ENCODE measurements at regions not wholly inside any gene's neighbourhood (a gene's known extent, or its start where the extent isn't known, plus 50 kb on each side); places are given as distances from the start of the nearest gene placed in this dataset.
"Not testable (repeated sequence)": the region's sequence is repeated elsewhere in the genome, so short reads cannot be mapped to it uniquely, and the experiment has no call there.

DNA sequence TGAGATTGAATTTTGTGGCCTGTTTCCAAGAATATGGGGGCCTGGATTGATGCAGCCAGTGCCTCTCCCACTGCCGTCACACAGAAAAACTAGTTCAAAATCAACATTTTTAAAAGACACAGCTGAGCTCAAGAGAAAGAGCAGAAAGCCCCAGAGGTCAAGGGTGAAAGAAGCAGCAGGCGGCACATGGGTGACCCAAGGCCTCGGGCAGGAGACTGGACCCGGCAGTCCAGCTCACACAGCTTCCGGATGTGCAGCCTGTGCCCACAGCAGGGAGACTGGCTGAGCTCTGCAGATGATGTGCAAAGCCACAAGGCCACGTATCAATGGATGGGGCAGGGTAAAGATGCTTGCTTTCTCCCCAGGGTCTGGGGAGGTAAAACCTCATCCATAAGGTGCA lies 50.4 kb upstream of the RNF32 start:
- DNase-seq (ENCODE audit: low read depth in 2 of 2), result no peak

DNA sequence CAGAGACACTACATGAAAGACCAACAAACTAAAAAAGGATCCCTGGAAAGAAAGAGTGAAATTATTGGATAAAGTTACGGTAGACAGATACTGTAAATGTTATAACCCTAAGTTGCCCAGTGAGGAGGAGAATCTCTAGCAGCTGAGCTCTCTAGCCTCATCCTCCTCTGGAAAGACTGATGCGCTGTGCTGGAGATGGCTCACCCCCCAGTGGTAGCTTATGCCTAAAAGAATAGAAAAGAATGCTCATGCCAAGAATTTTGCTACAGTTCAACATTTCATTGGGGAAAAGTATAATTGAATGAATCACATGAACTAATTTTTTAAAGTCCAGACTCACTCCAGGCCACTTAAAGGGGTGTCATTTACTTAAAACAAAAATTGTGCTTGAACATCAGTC lies 50.8 kb upstream of the RNF32 start:
- DNase-seq (ENCODE audit: low read depth in 2 of 2), result no peak

DNA sequence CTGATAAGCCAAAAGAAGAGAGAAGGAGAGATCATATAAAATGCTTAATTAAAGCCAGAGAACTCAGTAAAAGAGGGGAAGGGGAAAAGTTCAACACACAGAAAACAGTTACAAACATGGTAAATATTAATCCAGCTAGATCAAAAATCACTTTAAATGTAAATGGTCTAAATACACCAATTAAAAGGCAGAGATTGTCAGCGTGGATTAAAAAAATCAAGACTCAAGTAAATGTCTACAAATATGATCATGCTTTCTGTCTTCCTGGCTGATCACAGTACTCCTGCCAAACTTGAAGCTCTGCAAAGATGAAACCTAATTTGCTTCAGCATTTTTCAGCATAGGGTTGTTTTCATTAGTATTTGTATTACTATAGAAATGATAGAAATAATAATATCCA lies 54.6 kb upstream of the RNF32 start:
- no peak for DNase-seq (ENCODE audit: low read depth in 2 of 2)

DNA sequence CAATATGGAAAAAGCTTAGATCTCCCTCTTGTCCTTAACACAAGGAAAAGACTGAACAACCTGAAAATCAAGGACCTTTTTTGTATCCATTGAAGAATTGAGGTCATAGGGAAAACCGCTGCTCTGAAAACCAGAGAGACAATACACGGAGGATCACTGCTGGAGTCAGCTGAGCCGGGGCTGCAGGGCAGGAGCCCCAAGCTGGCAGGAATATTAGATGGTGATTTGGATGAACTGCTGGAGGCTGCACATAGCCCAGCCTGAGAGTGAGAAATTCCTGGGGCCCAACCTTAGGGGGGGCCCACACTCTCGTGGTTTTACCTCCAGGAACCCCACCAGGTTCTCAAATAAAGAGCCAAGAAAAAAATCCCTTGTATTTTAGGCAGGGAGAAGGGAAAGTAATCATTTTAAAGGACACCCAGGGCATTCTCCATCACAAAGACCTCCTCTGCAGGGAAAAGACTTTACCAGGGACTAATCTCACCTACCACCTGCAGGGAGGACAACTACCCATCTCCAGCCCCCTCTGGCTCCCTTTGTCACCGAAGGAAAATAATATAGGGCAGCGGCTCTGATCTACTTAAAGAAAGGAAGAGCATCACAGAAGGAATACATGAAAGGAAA lies 55.4 kb upstream of the RNF32 start:
- no peak for DNase-seq (ENCODE audit: low read depth in 2 of 2)

DNA sequence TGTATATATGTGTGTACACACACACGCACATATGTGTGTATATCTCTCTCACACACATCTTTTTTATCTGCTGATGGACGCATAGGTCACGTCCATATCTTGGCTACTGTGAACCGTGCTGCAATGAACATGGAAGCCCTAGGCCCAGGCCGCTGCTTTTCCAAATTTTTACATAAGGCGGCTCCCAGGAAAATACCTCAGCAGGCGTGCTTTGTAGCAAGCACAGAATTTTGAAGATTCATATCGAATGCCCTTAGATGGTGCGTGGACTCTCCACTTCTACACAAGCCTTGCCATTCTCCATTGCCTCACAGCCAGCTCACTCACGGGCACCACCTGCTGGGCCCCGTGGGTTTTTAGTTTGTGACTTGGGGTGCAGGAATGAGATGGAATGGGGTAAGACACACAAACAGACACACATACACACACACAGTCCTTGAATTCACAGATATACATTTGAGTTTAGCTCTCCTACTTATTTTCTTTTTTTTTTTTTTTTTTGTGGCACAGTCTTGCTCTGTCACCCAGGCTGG lies 57.9 kb upstream of the RNF32 start:
- DNase-seq (ENCODE audit: low read depth in 2 of 2), result no peak

DNA sequence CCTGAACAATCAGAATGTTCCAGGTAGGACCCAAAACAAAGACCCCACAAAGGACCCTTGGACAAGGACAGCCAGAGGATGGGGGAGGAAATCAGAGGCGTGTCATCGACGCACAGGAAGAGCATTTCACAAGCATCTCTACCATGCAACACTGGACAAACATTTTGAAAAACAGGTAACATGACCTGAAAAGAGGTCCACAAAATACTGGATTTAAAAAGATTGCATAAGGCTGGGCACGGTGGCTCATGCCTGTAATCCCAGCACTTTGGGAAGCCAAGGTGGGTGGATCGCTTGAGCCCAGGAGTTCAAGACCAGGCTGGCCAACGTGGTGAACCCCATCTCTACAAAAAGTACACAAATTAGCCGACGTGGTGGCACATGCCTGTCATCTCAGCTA lies 60.5 kb upstream of the RNF32 start:
- no peak for DNase-seq (ENCODE audit: low read depth in 2 of 2)

DNA sequence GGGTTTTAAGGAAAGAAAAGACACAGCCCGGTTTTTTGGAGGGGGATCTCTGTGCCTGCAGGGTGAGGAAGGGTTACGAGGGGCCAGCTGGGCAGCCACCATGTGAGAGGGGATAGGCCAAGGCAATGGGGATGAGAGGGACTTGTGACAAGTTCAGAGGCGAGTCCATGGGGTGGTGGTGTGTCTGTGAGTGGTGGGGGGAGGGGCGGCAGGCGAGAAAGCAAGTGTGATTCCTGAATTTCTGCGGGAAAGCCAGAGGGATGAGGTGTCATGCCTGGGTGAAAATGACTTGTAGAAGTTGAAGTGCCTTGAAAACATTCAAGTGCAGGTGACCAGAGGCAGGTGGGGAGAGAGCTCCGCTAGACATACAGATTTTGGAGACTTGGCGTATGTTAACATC lies 61.0 kb upstream of the RNF32 start:
- no peak for DNase-seq (ENCODE audit: low read depth in 2 of 2)

DNA sequence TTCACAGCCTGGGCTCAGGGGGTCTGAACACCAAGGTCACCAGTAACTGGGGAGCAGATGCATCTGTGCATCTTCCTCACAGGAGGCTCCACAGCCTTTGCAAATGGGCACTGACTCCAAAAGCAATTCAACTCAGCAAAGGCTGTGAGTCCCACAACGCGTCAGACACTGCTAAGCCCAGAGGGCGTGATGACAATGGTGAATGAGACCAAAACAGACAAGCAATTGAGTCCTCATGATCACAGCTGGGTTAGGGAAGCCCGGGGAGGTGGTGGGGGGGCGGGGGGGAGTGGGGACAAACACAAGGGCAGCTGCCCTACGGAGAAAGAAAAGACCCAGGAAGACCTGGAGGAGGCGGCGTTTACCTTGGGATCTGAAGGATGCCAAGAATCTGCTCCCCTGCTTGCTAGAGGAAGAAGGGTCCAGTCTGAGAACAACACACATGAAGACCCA lies 61.6 kb upstream of the RNF32 start:
- no peak for DNase-seq (ENCODE audit: low read depth in 2 of 2)

DNA sequence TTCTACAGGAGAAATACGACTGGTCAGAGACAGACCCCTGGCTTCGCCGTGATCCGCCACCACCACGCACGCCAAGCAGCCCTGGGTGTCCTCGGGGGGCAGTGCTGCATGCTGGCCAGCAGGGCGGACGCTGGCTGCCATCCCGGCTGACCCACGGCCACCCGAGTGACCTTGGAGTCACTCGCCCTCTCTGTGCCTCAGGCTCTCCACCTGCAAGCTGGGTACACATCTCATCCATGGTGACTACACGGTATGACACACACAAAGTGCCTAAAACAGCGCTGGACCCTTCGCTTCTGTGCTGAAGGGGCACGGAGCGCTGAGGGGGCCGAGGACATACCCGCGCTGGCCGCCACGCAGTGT lies 62.0 kb upstream of the RNF32 start:
- no peak for DNase-seq (ENCODE audit: low read depth in 2 of 2)

DNA sequence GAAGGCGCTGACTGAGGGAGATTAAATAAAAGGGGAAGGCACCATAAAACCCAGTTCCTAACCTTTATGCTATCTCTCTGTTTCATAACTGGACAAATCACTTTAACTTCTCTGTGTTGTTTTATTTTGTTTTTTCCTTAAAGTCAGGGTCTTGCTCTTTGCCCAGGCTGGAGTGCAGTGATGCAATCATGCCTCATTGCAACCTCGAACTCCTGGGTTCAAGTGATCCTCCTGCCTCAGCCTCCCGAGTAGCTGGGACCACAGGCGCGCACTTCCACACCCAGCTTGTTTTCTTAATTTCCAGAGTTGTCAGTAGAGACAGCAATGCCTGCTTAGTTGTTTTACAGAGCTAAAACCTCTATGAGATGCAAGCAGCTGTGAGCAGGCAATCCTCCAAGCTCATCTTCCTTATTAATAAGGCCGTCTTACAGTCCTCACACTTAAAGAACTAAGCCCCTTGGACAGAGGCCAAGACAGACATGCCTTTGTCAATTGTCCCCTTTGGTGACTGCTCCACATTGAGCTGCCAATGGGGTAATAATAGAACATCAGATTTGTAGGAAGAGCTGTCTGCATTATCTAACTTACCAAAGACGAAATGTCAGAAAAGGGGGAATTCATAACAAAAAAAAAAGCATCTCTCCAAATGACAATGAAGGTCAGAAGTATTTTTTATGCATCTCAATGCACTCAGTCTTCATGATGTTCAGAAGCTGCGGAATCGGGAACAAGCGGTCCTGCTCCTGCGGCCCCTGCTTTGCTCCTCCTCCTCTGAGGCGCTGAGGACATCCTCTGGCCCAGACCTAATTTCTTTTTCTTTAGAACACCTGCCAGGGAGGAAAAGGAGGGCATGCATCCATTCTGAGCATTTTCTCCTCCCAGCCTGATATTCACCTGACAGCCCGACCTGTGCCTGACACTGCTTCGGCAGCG lies 62.7 kb upstream of the RNF32 start:
- no peak for DNase-seq (ENCODE audit: low read depth in 2 of 2)

DNA sequence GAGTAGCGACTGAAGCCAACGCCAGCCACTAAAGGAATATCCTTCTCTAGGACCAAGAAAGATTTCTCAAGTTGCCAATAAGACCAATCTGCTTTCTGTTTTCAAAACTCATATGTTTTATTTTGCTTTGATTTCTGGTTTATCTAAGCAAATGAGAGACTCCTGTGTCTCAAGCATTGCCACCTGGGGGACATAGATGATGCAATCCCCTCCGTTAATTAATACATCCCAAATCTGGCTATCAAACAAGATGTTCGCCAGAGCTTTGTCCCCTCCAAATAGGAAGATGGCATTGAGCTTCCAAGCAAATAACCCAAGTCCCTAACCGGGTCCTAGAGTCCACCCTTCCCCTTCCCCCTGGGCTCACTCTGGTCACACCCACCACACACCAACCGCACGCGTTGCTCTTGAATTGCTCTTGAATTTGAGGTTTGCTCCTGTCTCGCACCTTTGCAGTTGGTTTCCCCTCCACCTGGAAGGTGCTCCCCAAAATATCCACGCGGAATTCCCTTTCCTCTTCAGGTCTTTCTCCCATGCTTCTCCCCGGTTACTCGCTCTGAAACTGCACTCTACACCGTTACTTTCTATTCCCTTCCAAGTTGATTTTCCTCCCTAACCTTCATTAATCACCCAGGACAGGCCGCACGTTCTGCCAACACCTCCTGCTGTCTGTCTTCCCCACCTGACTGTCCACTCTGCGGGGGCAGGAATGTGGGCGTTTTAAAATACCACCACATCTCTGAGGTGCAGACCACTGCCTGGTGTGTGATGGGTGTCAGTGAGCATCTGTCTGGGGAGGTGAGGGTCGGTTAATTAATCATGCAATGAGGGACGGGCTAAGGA lies 64.1 kb upstream of the RNF32 start:
- DNase-seq (ENCODE audit: low read depth in 2 of 2), result no peak

DNA sequence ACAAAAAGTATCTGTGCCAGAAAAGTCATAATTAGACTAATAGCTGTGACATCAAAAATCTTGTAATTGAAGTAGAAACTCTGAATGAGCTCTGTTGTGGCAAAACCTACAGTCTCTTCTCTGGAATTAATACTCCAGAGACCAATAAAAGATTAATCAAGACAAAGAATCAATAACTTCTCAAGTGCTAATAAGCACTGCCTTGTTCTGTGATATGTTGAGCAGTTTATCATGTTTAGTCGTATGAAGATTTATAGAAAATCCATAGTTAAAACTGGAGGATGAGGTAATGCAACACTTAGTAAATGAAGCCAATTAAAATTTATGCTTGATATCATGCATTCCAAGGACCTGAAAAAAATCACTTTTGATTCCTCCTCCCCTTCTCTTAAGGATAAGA lies 72.3 kb upstream of the RNF32 start:
- DNase-seq (ENCODE audit: low read depth in 2 of 2), result no peak

DNA sequence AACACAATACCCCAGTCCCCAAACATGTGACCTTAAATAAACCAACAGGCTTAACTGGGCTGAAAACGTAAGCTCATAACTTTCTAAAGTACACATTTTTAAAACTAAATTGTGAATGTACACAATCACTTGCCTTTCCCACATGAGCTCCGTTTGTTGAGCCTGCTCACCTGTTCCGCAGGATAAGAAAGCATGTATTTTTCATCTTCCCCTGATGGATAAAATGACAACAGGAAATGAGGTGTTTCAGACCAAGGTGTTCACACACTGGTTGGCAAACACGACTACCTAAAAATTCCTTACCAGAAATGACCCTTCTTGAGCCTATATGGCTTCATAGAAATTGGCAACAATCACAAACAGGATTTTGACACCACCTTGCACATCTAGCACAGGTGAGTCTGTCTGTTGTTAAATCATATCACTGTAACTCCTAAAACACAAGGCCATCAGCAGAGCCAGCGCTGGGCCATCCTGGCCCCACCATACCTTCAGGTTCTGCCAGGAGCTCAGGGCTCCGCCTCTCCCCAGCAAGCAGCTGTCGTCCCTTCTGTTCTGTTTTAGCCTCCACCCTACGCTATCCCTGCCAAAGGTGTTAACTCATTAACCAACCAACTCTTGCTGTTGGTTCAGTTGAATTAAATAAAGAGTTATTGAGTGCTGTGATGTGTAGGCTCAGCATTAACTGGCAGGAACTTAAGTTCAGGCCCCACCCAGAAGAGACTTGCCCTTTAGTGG lies 73.6 kb upstream of the RNF32 start:
- DNase-seq (ENCODE audit: low read depth in 2 of 2), result no peak

DNA sequence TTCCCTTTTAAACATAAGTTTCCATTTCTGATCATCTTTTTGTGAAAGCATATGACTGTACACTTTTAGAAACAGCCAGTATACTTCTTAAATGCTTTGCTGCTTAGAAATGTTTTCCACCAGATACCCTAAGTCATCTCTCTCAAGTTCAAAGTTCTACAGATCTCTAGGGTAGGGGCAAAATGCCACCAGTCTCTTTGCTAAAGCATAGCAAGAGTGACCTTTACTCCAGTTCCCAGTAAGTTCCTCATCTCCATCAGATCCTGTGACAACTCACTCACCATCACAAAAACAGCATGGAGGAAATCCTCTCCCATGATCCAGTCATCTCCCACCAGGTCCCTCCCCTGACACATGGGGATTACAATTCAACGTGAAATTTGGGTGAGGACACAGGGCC lies 75.6 kb upstream of the RNF32 start:
- not testable (repeated sequence) for DNase-seq (ENCODE audit: low read depth in 2 of 2)

DNA sequence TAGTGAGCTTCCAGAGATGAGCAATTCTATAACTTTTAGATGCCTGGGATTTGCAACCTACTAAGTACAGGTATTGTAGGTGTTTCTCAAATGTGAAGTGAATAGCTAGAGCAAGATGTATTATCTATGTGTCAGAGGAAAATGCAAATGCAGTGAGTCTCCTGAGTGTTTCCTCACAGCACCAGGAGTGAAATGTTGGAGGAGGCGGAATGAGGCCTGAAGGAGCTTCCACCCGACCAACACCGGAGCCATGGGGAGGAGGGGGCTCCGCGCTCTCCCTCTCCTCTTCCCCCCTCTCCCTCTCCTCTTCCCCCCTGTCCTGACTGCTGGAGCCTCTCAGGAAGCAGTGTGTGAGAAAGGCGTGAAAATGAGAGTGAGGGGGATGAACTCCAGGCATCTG lies 79.9 kb upstream of the RNF32 start:
- no peak for DNase-seq (ENCODE audit: low read depth in 2 of 2)

DNA sequence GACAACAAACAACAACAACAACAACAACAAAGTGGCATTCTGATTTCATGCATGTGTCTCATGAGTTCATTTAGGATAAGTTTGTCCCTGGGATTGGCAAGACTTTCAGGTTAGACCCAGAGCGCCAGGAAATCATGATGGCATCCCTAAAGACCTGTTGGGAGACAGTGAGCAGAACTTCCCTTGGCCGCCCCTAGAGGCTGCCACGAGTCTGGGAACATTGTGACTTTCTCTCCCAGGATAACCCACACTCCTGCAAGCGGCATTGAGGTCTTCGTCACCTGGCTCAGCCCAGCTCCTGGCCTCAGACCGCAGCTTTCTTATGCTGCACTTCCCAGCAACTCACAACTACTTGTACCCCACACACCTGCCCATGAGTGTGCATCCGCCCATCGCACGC lies 80.5 kb upstream of the RNF32 start:
- no peak for DNase-seq (ENCODE audit: low read depth in 2 of 2)

DNA sequence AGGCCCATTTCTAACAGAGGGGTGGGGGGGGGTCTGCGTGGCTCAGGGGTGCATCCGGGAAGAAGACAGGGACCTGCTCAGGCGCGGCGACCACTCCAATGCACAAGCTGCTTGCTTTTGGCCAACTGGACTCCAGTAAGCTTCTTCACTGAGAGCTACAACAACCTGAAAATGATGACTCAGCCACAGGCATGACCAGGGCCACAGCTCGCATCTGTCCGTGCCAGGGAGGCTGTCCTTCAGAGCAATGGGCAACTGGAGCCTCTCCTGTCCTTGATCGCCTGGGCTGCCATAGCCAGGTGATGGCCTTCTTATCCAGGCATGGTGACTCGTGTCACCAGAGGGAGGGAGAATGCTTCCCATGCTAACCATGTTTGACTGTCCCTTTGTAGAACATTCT lies 81.6 kb upstream of the RNF32 start:
- DNase-seq (ENCODE audit: low read depth in 2 of 2), result no peak

DNA sequence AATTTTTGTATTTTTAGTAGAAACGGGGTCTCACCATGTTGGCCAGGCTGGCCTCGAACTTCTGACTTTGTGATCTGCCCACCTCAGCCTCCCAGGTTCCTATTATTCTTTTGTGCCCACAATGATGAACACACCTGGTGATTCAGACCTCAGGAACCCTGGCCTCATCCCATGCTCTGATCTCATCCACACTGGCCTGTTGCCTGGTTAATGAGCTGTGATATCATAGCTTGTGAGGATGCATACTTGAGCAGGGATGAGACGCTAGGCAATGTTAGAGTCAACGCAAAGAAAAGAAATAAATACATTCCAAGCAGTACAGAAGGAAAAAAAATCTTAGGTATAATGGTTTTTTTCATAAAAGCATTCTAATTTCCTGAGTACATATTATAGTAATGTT lies 82.4 kb upstream of the RNF32 start:
- no peak for DNase-seq (ENCODE audit: low read depth in 2 of 2)

DNA sequence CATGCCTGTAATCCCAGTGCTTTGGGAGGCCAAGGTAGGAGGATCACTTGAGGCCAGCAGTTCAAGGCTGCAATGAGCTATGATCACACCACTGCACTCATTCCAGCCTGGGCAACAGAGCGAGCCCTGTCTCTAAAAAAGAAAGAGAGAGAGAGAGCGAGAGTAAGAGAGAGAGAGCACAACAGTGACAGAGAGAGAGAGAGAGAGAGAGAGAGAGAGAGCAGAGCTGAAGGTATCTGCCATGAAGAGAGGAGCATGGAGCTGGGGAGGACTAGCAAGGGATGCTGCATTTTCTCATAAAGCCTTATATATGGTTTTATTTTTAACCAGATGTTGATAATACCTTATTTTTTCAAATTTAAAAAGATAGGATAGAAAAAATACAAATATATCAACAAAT lies 84.5 kb upstream of the RNF32 start:
- DNase-seq (ENCODE audit: low read depth in 2 of 2), result no peak

DNA sequence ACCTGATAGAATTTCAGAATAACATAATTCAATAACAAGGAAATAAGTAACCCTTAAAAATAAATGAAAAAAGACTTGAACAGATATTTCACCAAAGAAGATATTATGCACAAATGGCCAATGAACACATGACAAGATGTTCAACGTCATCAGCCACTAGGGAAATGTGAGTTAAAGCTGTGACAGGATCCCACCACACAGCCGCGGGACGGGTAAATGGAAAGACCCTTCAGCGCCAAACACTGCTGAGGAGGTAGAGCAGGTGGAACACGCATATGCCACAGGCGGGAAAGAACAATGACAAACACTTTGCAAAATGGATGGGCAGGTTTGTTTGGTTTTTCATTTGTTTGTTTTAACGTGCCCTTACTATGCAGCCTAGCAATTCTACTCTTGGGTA lies 86.1 kb upstream of the RNF32 start:
- DNase-seq (ENCODE audit: low read depth in 2 of 2), result no peak

DNA sequence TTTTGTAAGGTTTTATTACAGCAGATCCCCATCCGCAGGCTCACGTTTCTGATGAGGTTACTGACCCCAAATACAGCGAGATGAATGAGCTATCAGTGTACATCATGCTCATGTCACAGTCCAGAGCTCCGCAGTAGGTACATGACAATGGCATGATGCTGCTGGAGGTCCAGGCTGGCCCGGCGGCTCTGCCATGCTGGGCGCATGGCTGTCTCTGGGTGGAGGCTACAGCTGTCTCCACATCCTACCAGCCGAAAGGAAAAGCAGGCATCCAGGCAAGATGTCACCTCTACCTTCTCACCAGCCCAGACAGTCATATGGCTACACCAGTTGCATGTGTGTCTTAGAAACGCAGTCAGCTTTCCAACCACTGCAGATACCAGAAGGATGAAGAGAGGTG lies 90.9 kb upstream of the RNF32 start:
- no peak for DNase-seq (ENCODE audit: low read depth in 2 of 2)

All from stimulated activated CD4-positive, alpha-beta T cell treated with anti-CD3 and anti-CD28 coated beads, Interleukin-15, amount 100 ng/mL, for 48 hours (primary cell).